ENCODE measurements at regions not wholly inside any gene's neighbourhood (a gene's known extent, or its start where the extent isn't known, plus 50 kb on each side); places are given as distances from the start of the nearest gene placed in this dataset.
"Not testable (repeated sequence)": the region's sequence is repeated elsewhere in the genome, so short reads cannot be mapped to it uniquely, and the experiment has no call there.

- DNase-seq (ENCODE audit: low spot score) = no peak
- intact Hi-C loops (cut with micrococcal nuclease) = no loop called here
- Mint-ChIP-seq H3K27me3 (ENCODE audit: low read depth) (no peaks in the 10 kb centered on the region), H3K27ac (no peak overlapping the region), H3K9me3 (peaks cover 13% of the 10 kb centered on the region), H3K36me3 (ENCODE audit: low read depth) (no peaks in the 10 kb centered on the region), H3K4me3 (ENCODE audit: low read depth) (no peak overlapping the region), H3K4me1 (ENCODE audit: low read depth) (no peaks in the 10 kb centered on the region)
These were observed 1432.0 kb upstream of the GOT2 start for GRCh38 chr16:60166111-60166510.

- no peak overlapping the region for H3K4me3 Mint-ChIP-seq (ENCODE audit: low read depth)
- no peaks in the 10 kb centered on the region for H3K27me3 Mint-ChIP-seq (ENCODE audit: low read depth)
- DNase-seq (ENCODE audit: low spot score) = no peak
- H3K27ac Mint-ChIP-seq = no peak overlapping the region
- H3K36me3 Mint-ChIP-seq (ENCODE audit: low read depth) = no peaks in the 10 kb centered on the region
- H3K9me3 Mint-ChIP-seq = peaks cover 59% of the 10 kb centered on the region
- intact Hi-C loops (cut with micrococcal nuclease) = no loop called here
- H3K4me1 Mint-ChIP-seq (ENCODE audit: low read depth) = no peaks in the 10 kb centered on the region
These were observed 1417.9 kb upstream of the GOT2 start for GRCh38 chr16:60151987-60152386.

- no peaks in the 10 kb centered on the region for H3K27me3 Mint-ChIP-seq (ENCODE audit: low read depth)
- H3K4me3 Mint-ChIP-seq (ENCODE audit: low read depth) = no peak overlapping the region
- peaks cover 55% of the 10 kb centered on the region for H3K9me3 Mint-ChIP-seq
- intact Hi-C loops (cut with micrococcal nuclease) = no loop called here
- H3K36me3 Mint-ChIP-seq (ENCODE audit: low read depth) = no peaks in the 10 kb centered on the region
- H3K27ac Mint-ChIP-seq = no peak overlapping the region
- H3K4me1 Mint-ChIP-seq (ENCODE audit: low read depth) = no peaks in the 10 kb centered on the region
- no peak for DNase-seq (ENCODE audit: low spot score)
These were observed 1416.8 kb upstream of the GOT2 start for GRCh38 chr16:60150907-60151306.

GRCh38 chr16:60143348-60143705 is 1409.2 kb upstream of the GOT2 start:
- Mint-ChIP-seq H3K9me3 (peaks cover 29% of the 10 kb centered on the region), H3K4me1 (ENCODE audit: low read depth) (no peaks in the 10 kb centered on the region)
- intact Hi-C loops (cut with micrococcal nuclease) = no loop called here

GRCh38 chr16:60142619-60143347 is 1408.7 kb upstream of the GOT2 start:
- no peak overlapping the region for H3K27ac Mint-ChIP-seq
- H3K4me1 Mint-ChIP-seq (ENCODE audit: low read depth) = no peaks in the 10 kb centered on the region
- H3K27me3 Mint-ChIP-seq (ENCODE audit: low read depth) = no peaks in the 10 kb centered on the region
- no peak for DNase-seq (ENCODE audit: low spot score)
- no peak overlapping the region for H3K4me3 Mint-ChIP-seq (ENCODE audit: low read depth)
- peaks cover 30% of the 10 kb centered on the region for H3K9me3 Mint-ChIP-seq
- no peaks in the 10 kb centered on the region for H3K36me3 Mint-ChIP-seq (ENCODE audit: low read depth)
- intact Hi-C loops (cut with micrococcal nuclease) = no loop called here

More at GRCh38 chr16:60143348-60143705, 1409.2 kb upstream of the GOT2 start:
- Mint-ChIP-seq H3K27ac (no peak overlapping the region), H3K27me3 (ENCODE audit: low read depth) (no peaks in the 10 kb centered on the region), H3K36me3 (ENCODE audit: low read depth) (no peaks in the 10 kb centered on the region), H3K4me3 (ENCODE audit: low read depth) (no peak overlapping the region)
- DNase-seq (ENCODE audit: low spot score) = no peak

GRCh38 chr16:60137891-60138290 is 1403.8 kb upstream of the GOT2 start:
- Mint-ChIP-seq H3K4me1 (ENCODE audit: low read depth) (no peaks in the 10 kb centered on the region), H3K27me3 (ENCODE audit: low read depth) (no peaks in the 10 kb centered on the region), H3K27ac (no peak overlapping the region), H3K4me3 (ENCODE audit: low read depth) (no peak overlapping the region), H3K9me3 (peaks cover 45% of the 10 kb centered on the region), H3K36me3 (ENCODE audit: low read depth) (no peaks in the 10 kb centered on the region)
- no peak for DNase-seq (ENCODE audit: low spot score)
- intact Hi-C loops (cut with micrococcal nuclease) = no loop called here

- Mint-ChIP-seq H3K27me3 (ENCODE audit: low read depth) (no peaks in the 10 kb centered on the region), H3K9me3 (peaks cover 38% of the 10 kb centered on the region), H3K4me3 (ENCODE audit: low read depth) (no peak overlapping the region), H3K27ac (no peak overlapping the region), H3K36me3 (ENCODE audit: low read depth) (no peaks in the 10 kb centered on the region), H3K4me1 (ENCODE audit: low read depth) (no peaks in the 10 kb centered on the region)
- intact Hi-C loops (cut with micrococcal nuclease) = no loop called here
- DNase-seq (ENCODE audit: low spot score) = no peak
These were observed 1393.1 kb upstream of the GOT2 start for GRCh38 chr16:60127196-60127595.

- H3K27me3 Mint-ChIP-seq (ENCODE audit: low read depth); DNase-seq (ENCODE audit: low spot score); H3K4me1 Mint-ChIP-seq (ENCODE audit: low read depth); H3K4me3 Mint-ChIP-seq (ENCODE audit: low read depth); H3K27ac Mint-ChIP-seq; intact Hi-C loops (cut with micrococcal nuclease); H3K36me3 Mint-ChIP-seq (ENCODE audit: low read depth): not testable (repeated sequence)
- peaks cover 45% of the 10 kb centered on the region for H3K9me3 Mint-ChIP-seq
These were observed 1392.0 kb upstream of the GOT2 start for GRCh38 chr16:60126115-60126514.

GRCh38 chr16:60123392-60124023 is 1389.4 kb upstream of the GOT2 start:
- DNase-seq (ENCODE audit: low spot score) = no peak
- no peak overlapping the region for H3K4me3 Mint-ChIP-seq (ENCODE audit: low read depth)
- H3K36me3 Mint-ChIP-seq (ENCODE audit: low read depth) = no peaks in the 10 kb centered on the region
- no peaks in the 10 kb centered on the region for H3K27me3 Mint-ChIP-seq (ENCODE audit: low read depth)
- intact Hi-C loops (cut with micrococcal nuclease) = no loop called here
- peaks cover 43% of the 10 kb centered on the region for H3K9me3 Mint-ChIP-seq
- no peaks in the 10 kb centered on the region for H3K4me1 Mint-ChIP-seq (ENCODE audit: low read depth)
- no peak overlapping the region for H3K27ac Mint-ChIP-seq

- H3K4me3 Mint-ChIP-seq (ENCODE audit: low read depth) = no peak overlapping the region
- H3K4me1 Mint-ChIP-seq (ENCODE audit: low read depth) = no peaks in the 10 kb centered on the region
- intact Hi-C loops (cut with micrococcal nuclease) = no loop called here
- H3K9me3 Mint-ChIP-seq = peaks cover 34% of the 10 kb centered on the region
- H3K27ac Mint-ChIP-seq = no peak overlapping the region
- no peak for DNase-seq (ENCODE audit: low spot score)
- H3K27me3 Mint-ChIP-seq (ENCODE audit: low read depth) = no peaks in the 10 kb centered on the region
- no peaks in the 10 kb centered on the region for H3K36me3 Mint-ChIP-seq (ENCODE audit: low read depth)
These were observed 1386.5 kb upstream of the GOT2 start for GRCh38 chr16:60120586-60120985.

GRCh38 chr16:60110531-60110930 is 1376.4 kb upstream of the GOT2 start:
- no peak overlapping the region for H3K27ac Mint-ChIP-seq
- no peak for DNase-seq (ENCODE audit: low spot score)
- intact Hi-C loops (cut with micrococcal nuclease) = no loop called here
- no peaks in the 10 kb centered on the region for H3K4me1 Mint-ChIP-seq (ENCODE audit: low read depth)
- peaks cover 36% of the 10 kb centered on the region for H3K9me3 Mint-ChIP-seq
- H3K36me3 Mint-ChIP-seq (ENCODE audit: low read depth) = no peaks in the 10 kb centered on the region
- H3K27me3 Mint-ChIP-seq (ENCODE audit: low read depth) = no peaks in the 10 kb centered on the region
- no peak overlapping the region for H3K4me3 Mint-ChIP-seq (ENCODE audit: low read depth)

GRCh38 chr16:60107871-60108270 is 1373.8 kb upstream of the GOT2 start:
- no peak for DNase-seq (ENCODE audit: low spot score)
- no peaks in the 10 kb centered on the region for H3K27me3 Mint-ChIP-seq (ENCODE audit: low read depth)
- peaks cover 42% of the 10 kb centered on the region for H3K9me3 Mint-ChIP-seq
- intact Hi-C loops (cut with micrococcal nuclease) = no loop called here
- H3K27ac Mint-ChIP-seq = no peak overlapping the region
- H3K36me3 Mint-ChIP-seq (ENCODE audit: low read depth) = no peaks in the 10 kb centered on the region
- H3K4me3 Mint-ChIP-seq (ENCODE audit: low read depth) = no peak overlapping the region
- no peaks in the 10 kb centered on the region for H3K4me1 Mint-ChIP-seq (ENCODE audit: low read depth)

- Mint-ChIP-seq H3K27ac (no peak overlapping the region), H3K36me3 (ENCODE audit: low read depth) (no peaks in the 10 kb centered on the region), H3K4me1 (ENCODE audit: low read depth) (no peaks in the 10 kb centered on the region), H3K27me3 (ENCODE audit: low read depth) (no peaks in the 10 kb centered on the region), H3K4me3 (ENCODE audit: low read depth) (no peak overlapping the region), H3K9me3 (peaks cover 38% of the 10 kb centered on the region)
- DNase-seq (ENCODE audit: low spot score) = no peak
- intact Hi-C loops (cut with micrococcal nuclease) = no loop called here
These were observed 1373.3 kb upstream of the GOT2 start for GRCh38 chr16:60107437-60107836.
